ENCODE measurements at regions not wholly inside any gene's neighbourhood (a gene's known extent, or its start where the extent isn't known, plus 50 kb on each side); places are given as distances from the start of the nearest gene placed in this dataset.

DNA sequence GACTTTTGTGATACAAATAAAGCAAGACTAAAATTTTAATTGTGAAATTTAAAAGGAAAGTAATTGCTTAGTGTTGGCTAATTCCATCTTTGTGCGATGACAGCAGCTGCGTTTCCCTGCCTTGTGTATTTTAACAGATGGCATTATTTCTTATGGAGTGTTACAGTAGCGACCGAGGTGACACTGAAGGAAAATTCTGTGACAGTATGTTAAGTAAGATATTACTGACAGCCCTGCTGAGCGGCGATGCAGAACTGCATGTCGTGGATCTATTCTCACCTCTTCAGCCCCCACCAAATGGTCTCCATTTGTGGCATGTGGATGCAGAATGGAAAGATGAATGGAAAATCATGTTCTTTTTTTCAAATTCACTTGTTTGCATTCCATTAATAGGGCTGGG lies 289.4 kb downstream of the RNF144B start:
- Mint-ChIP-seq H3K4me3 (no peak overlapping the region), H3K27me3 (no peaks in the 10 kb centered on the region), H3K27ac (no peak overlapping the region), H3K4me1 (no peaks in the 10 kb centered on the region), H3K36me3 (no peaks in the 10 kb centered on the region), H3K9me3 (peaks cover 0 to 6% (median 3%) of the 10 kb centered on the region in 7 donors)
- Histone ChIP-seq H3K27me3 (ENCODE audit: control insufficient read depth, insufficient read depth, low read length) (no peaks in the 10 kb centered on the region), H3K9me3 (ENCODE audit: control insufficient read depth in 2 of 2, low read length in 2 of 2) (no peaks in the 10 kb centered on the region), H3K36me3 (ENCODE audit: control insufficient read depth, insufficient read depth, low read length) (no peaks in the 10 kb centered on the region), H3K4me3 (ENCODE audit: low read depth, low read length) (no peak overlapping the region), H3K4me1 (ENCODE audit: control insufficient read depth, insufficient read depth, low read length, poor library complexity, severe bottlenecking) (no peaks in the 10 kb centered on the region), H3K27ac (ENCODE audit: insufficient read depth, low read length, poor library complexity, severe bottlenecking) (no peak overlapping the region)
- DNase-seq (no peak), ATAC-seq (ENCODE audit: low read depth in 2 of 2) (no peak)

GRCh38 chr6:18680842-18681241 lies 293.7 kb downstream of the RNF144B start:
- H3K27me3 ChIP-seq (ENCODE audit: control insufficient read depth, insufficient read depth, low read length), result no peaks in the 10 kb centered on the region
- no peaks in the 10 kb centered on the region for H3K36me3 ChIP-seq (ENCODE audit: control insufficient read depth, insufficient read depth, low read length)
- no peaks in the 10 kb centered on the region for H3K36me3 Mint-ChIP-seq
- no peaks in the 10 kb centered on the region for H3K27me3 Mint-ChIP-seq
- H3K9me3 Mint-ChIP-seq, result peaks cover 0 to 6% (median 2%) of the 10 kb centered on the region in 7 donors
- no peak overlapping the region for H3K4me3 Mint-ChIP-seq
- DNase-seq (no peak), ATAC-seq (ENCODE audit: low read depth in 2 of 2) (no peak)
- no peak overlapping the region for H3K4me3 ChIP-seq (ENCODE audit: low read depth, low read length)
- H3K27ac Mint-ChIP-seq, result no peak overlapping the region
- H3K4me1 Mint-ChIP-seq, result no peaks in the 10 kb centered on the region
- H3K27ac ChIP-seq (ENCODE audit: insufficient read depth, low read length, poor library complexity, severe bottlenecking), result no peak overlapping the region
- H3K4me1 ChIP-seq (ENCODE audit: control insufficient read depth, insufficient read depth, low read length, poor library complexity, severe bottlenecking), result no peaks in the 10 kb centered on the region
- H3K9me3 ChIP-seq (ENCODE audit: control insufficient read depth in 2 of 2, low read length in 2 of 2), result no peaks in the 10 kb centered on the region

GRCh38 chr6:18681832-18682503 lies 294.8 kb downstream of the RNF144B start:
- Mint-ChIP-seq H3K4me3 (no peak overlapping the region), H3K27ac (no peak overlapping the region)

GRCh38 chr6:18684343-18684742 lies 297.2 kb downstream of the RNF144B start:
- no peak for ATAC-seq (ENCODE audit: low read depth in 2 of 2)
- H3K27ac Mint-ChIP-seq, result no peak overlapping the region
- no peaks in the 10 kb centered on the region for H3K27me3 Mint-ChIP-seq

More at GRCh38 chr6:18681832-18682503, 294.8 kb downstream of the RNF144B start:
- H3K36me3 Mint-ChIP-seq, result no peaks in the 10 kb centered on the region
- Histone ChIP-seq H3K27ac (ENCODE audit: insufficient read depth, low read length, poor library complexity, severe bottlenecking) (no peak overlapping the region), H3K4me3 (ENCODE audit: low read depth, low read length) (no peak overlapping the region), H3K4me1 (ENCODE audit: control insufficient read depth, insufficient read depth, low read length, poor library complexity, severe bottlenecking) (no peaks in the 10 kb centered on the region), H3K27me3 (ENCODE audit: control insufficient read depth, insufficient read depth, low read length) (no peaks in the 10 kb centered on the region), H3K9me3 (ENCODE audit: control insufficient read depth in 2 of 2, low read length in 2 of 2) (no peaks in the 10 kb centered on the region), H3K36me3 (ENCODE audit: control insufficient read depth, insufficient read depth, low read length) (no peaks in the 10 kb centered on the region)
- ATAC-seq (ENCODE audit: low read depth in 2 of 2) (no peak), DNase-seq (no peak)
- H3K27me3 Mint-ChIP-seq, result no peaks in the 10 kb centered on the region
- no peaks in the 10 kb centered on the region for H3K4me1 Mint-ChIP-seq
- H3K9me3 Mint-ChIP-seq, result peaks cover 0 to 6% (median 2%) of the 10 kb centered on the region in 7 donors

DNA sequence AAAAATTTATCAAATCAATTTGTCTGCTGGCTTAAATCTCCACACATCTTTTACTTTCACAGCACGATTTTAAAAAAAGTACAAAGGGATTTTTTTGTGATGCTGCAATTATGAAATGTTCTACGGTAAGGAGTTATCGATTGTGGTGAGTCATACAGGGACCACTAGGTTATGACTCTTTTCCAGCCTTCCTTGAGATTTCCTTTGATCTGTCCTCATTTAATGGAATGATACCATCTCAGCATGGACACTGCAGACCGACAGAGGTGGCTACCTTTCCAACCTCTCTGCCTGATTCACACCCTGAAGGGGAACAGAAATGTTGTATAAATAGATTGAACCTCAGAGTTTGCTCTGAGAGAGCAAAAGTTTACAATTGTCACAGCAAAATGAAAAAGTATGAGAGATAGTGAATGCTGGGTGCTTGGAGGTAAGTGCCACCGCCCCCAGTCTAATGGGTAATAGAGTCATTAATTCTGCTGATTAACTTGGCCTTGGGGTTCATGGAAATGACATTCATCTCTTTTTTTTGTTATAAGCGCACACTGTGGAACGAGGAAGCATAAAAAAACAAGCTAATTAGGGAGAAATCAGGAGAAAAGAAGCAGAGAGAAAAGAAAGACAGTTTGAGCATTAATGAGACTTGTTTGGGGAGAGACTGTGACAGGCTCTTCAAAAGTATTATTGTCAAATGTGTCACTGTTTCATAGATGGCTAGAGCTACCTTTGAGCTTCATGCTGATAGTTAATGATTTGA lies 306.0 kb downstream of the RNF144B start:
- Mint-ChIP-seq H3K27ac (no peak overlapping the region), H3K9me3 (peaks cover 0 to 2% (median 0%) of the 10 kb centered on the region in 7 donors), H3K4me3 (no peak overlapping the region), H3K4me1 (no peaks in the 10 kb centered on the region), H3K27me3 (no peaks in the 10 kb centered on the region), H3K36me3 (no peaks in the 10 kb centered on the region)
- H3K4me1 ChIP-seq (ENCODE audit: control insufficient read depth, insufficient read depth, low read length, poor library complexity, severe bottlenecking), result no peaks in the 10 kb centered on the region
- no peaks in the 10 kb centered on the region for H3K27me3 ChIP-seq (ENCODE audit: control insufficient read depth, insufficient read depth, low read length)
- DNase-seq (no peak), ATAC-seq (ENCODE audit: low read depth in 2 of 2) (no peak)
- no peaks in the 10 kb centered on the region for H3K36me3 ChIP-seq (ENCODE audit: control insufficient read depth, insufficient read depth, low read length)
- no peak overlapping the region for H3K27ac ChIP-seq (ENCODE audit: insufficient read depth, low read length, poor library complexity, severe bottlenecking)
- H3K9me3 ChIP-seq (ENCODE audit: control insufficient read depth in 2 of 2, low read length in 2 of 2), result no peaks in the 10 kb centered on the region
- no peak overlapping the region for H3K4me3 ChIP-seq (ENCODE audit: low read depth, low read length)

More at GRCh38 chr6:18684343-18684742, 297.2 kb downstream of the RNF144B start:
- no peaks in the 10 kb centered on the region for H3K9me3 ChIP-seq (ENCODE audit: control insufficient read depth in 2 of 2, low read length in 2 of 2)
- no peaks in the 10 kb centered on the region for H3K27me3 ChIP-seq (ENCODE audit: control insufficient read depth, insufficient read depth, low read length)
- peaks cover 0 to 4% (median 0%) of the 10 kb centered on the region in 7 donors for H3K9me3 Mint-ChIP-seq
- no peaks in the 10 kb centered on the region for H3K36me3 Mint-ChIP-seq
- H3K4me3 ChIP-seq (ENCODE audit: low read depth, low read length), result no peak overlapping the region
- H3K4me1 ChIP-seq (ENCODE audit: control insufficient read depth, insufficient read depth, low read length, poor library complexity, severe bottlenecking), result no peaks in the 10 kb centered on the region
- no peak overlapping the region for H3K27ac ChIP-seq (ENCODE audit: insufficient read depth, low read length, poor library complexity, severe bottlenecking)
- no peaks in the 10 kb centered on the region for H3K4me1 Mint-ChIP-seq
- no peak overlapping the region for H3K4me3 Mint-ChIP-seq
- H3K36me3 ChIP-seq (ENCODE audit: control insufficient read depth, insufficient read depth, low read length), result no peaks in the 10 kb centered on the region
- no peak for DNase-seq

DNA sequence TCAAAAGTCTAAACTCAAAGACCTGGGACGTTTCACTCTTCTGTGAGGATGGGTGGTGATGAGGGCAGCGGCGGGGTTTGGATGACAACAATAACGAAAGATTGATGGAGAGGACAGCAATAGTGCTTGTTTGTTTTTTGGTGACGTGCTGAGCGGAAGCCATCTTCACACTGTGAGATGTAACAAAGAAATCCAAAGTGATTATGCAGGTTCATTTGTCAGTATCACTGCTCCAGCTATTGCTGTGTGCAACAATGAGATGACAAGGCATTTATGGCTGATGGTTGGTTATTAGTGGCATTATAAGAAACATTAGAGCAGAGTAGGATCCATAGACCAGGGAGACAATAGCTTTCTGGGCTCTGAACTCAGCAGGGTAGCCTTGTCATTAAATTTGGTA lies 306.7 kb downstream of the RNF144B start:
- H3K27me3 ChIP-seq (ENCODE audit: control insufficient read depth, insufficient read depth, low read length), result no peaks in the 10 kb centered on the region

GRCh38 chr6:18703546-18703945 lies 316.4 kb downstream of the RNF144B start:
- no peaks in the 10 kb centered on the region for H3K27me3 Mint-ChIP-seq
- no peak for ATAC-seq (ENCODE audit: low read depth in 2 of 2)
- H3K4me3 ChIP-seq (ENCODE audit: low read depth, low read length), result no peak overlapping the region
- DNase-seq, result no peak
- no peaks in the 10 kb centered on the region for H3K36me3 Mint-ChIP-seq
- no peaks in the 10 kb centered on the region for H3K9me3 ChIP-seq (ENCODE audit: control insufficient read depth in 2 of 2, low read length in 2 of 2)
- peaks cover 2 to 9% (median 5%) of the 10 kb centered on the region in 7 donors for H3K9me3 Mint-ChIP-seq
- H3K36me3 ChIP-seq (ENCODE audit: control insufficient read depth, insufficient read depth, low read length), result no peaks in the 10 kb centered on the region
- H3K27ac ChIP-seq (ENCODE audit: insufficient read depth, low read length, poor library complexity, severe bottlenecking), result no peak overlapping the region
- no peaks in the 10 kb centered on the region for H3K27me3 ChIP-seq (ENCODE audit: control insufficient read depth, insufficient read depth, low read length)
- H3K27ac Mint-ChIP-seq, result no peak overlapping the region
- no peaks in the 10 kb centered on the region for H3K4me1 ChIP-seq (ENCODE audit: control insufficient read depth, insufficient read depth, low read length, poor library complexity, severe bottlenecking)
- no peaks in the 10 kb centered on the region for H3K4me1 Mint-ChIP-seq
- H3K4me3 Mint-ChIP-seq, result no peak overlapping the region

More for the DNA sequence above, 306.7 kb downstream of the RNF144B start:
- Histone ChIP-seq H3K9me3 (ENCODE audit: control insufficient read depth in 2 of 2, low read length in 2 of 2) (no peaks in the 10 kb centered on the region), H3K4me1 (ENCODE audit: control insufficient read depth, insufficient read depth, low read length, poor library complexity, severe bottlenecking) (no peaks in the 10 kb centered on the region), H3K27ac (ENCODE audit: insufficient read depth, low read length, poor library complexity, severe bottlenecking) (no peak overlapping the region), H3K36me3 (ENCODE audit: control insufficient read depth, insufficient read depth, low read length) (no peaks in the 10 kb centered on the region), H3K4me3 (ENCODE audit: low read depth, low read length) (no peak overlapping the region)
- no peak overlapping the region for H3K4me3 Mint-ChIP-seq
- no peak for DNase-seq
- peaks cover 0 to 2% (median 0%) of the 10 kb centered on the region in 7 donors for H3K9me3 Mint-ChIP-seq
- ATAC-seq (ENCODE audit: low read depth in 2 of 2), result no peak
- no peaks in the 10 kb centered on the region for H3K36me3 Mint-ChIP-seq
- H3K27ac Mint-ChIP-seq, result no peak overlapping the region
- no peaks in the 10 kb centered on the region for H3K4me1 Mint-ChIP-seq
- no peaks in the 10 kb centered on the region for H3K27me3 Mint-ChIP-seq

All from CD4-positive, CD25-positive, alpha-beta regulatory T cell (primary cell).